WERI-Rb-1 (cell line): ENCODE measurements at regions not wholly inside any gene's neighbourhood (a gene's known extent, or its start where the extent isn't known, plus 50 kb on each side); places are given as distances from the start of the nearest gene placed in this dataset.

Experiments
- DNase-seq: peaks from one replicate; pipeline ENCODE4 v3.0.0-alpha.2; 2020
- H3K27ac ChIP-seq: fragments of 250-450 bp; sonication (Bioruptor Pico); 2 replicates; pipeline ENCODE4 v1.5.1; 2020; ENCODE audit warnings: mild to moderate bottlenecking, moderate library complexity
- H3K27me3 ChIP-seq: fragments of 250-450 bp; sonication (Bioruptor Pico); 2 replicates; pipeline ENCODE4 v1.5.1; 2021; ENCODE audit warnings: mild to moderate bottlenecking, low read depth, moderate library complexity; ENCODE audit not compliant: insufficient read depth, severe bottlenecking
- H3K36me3 ChIP-seq: fragments of 250-450 bp; sonication (Bioruptor Pico); 2 replicates; pipeline ENCODE4 v1.5.1; 2020; ENCODE audit warnings: mild to moderate bottlenecking, moderate library complexity
- H3K4me3 ChIP-seq: 2 replicates; pipeline ENCODE4 v1.5.1; 2011; ENCODE audit warnings: low read depth, mild to moderate bottlenecking, control low read depth, low read length
- H3K9me3 ChIP-seq: fragments of 250-450 bp; sonication (Bioruptor Pico); 2 replicates; pipeline ENCODE4 v1.5.1; 2021; ENCODE audit warnings: mild to moderate bottlenecking, moderate library complexity; ENCODE audit not compliant: severe bottlenecking
- CTCF ChIP-seq: IDR thresholded peaks from 2 replicates; pipeline ENCODE4 v1.5.1; 2011; ENCODE audit warnings: low read depth, mild to moderate bottlenecking, control low read depth, inconsistent platforms, low read length

- H3K27me3 ChIP-seq: no peaks in the 10 kb centered on the region
- H3K4me3 ChIP-seq: no peak overlapping the region
- H3K9me3 ChIP-seq: peaks cover 9% of the 10 kb centered on the region
- H3K27ac ChIP-seq: no peak overlapping the region
- TF ChIP-seq CTCF: peak; percentile 82
- peak; percentile 87 for DNase-seq
- H3K36me3 ChIP-seq: no peaks in the 10 kb centered on the region
Measured at GRCh38 chr9:100714372-100715099, 136.7 kb downstream of the CAVIN4 start.

GRCh38 chr9:100715100-100715380 is 137.2 kb downstream of the CAVIN4 start:
- Histone ChIP-seq H3K4me3 (no peak overlapping the region), H3K27me3 (no peaks in the 10 kb centered on the region), H3K36me3 (no peaks in the 10 kb centered on the region), H3K9me3 (peaks cover 9% of the 10 kb centered on the region), H3K27ac (no peak overlapping the region)
- no peak for TF ChIP-seq CTCF
- no peak for DNase-seq

- TF ChIP-seq CTCF: no peak
- H3K27me3 ChIP-seq: no peaks in the 10 kb centered on the region
Measured at GRCh38 chr9:100718717-100719116, 140.8 kb downstream of the CAVIN4 start.

GRCh38 chr9:100720922-100721321 is 143.0 kb downstream of the CAVIN4 start:
- no peak overlapping the region for H3K27ac ChIP-seq
- H3K4me3 ChIP-seq: no peak overlapping the region
- no peaks in the 10 kb centered on the region for H3K9me3 ChIP-seq
- no peak for TF ChIP-seq CTCF
- no peaks in the 10 kb centered on the region for H3K27me3 ChIP-seq
- no peak for DNase-seq
- no peaks in the 10 kb centered on the region for H3K36me3 ChIP-seq

More at GRCh38 chr9:100718717-100719116, 140.8 kb downstream of the CAVIN4 start:
- Histone ChIP-seq H3K27ac (no peak overlapping the region), H3K9me3 (no peaks in the 10 kb centered on the region), H3K4me3 (no peak overlapping the region), H3K36me3 (no peaks in the 10 kb centered on the region)
- DNase-seq: no peak

- TF ChIP-seq CTCF: no peak
- no peak for DNase-seq
- no peaks in the 10 kb centered on the region for H3K9me3 ChIP-seq
- H3K4me3 ChIP-seq: no peak overlapping the region
- H3K36me3 ChIP-seq: no peaks in the 10 kb centered on the region
- no peaks in the 10 kb centered on the region for H3K27me3 ChIP-seq
- H3K27ac ChIP-seq: no peak overlapping the region
Measured at GRCh38 chr9:100724886-100725285, 147.0 kb downstream of the CAVIN4 start.

GRCh38 chr9:100725371-100725770 is 147.5 kb downstream of the CAVIN4 start:
- no peaks in the 10 kb centered on the region for H3K36me3 ChIP-seq
- no peak for DNase-seq
- TF ChIP-seq CTCF: no peak
- no peak overlapping the region for H3K27ac ChIP-seq
- no peak overlapping the region for H3K4me3 ChIP-seq
- H3K9me3 ChIP-seq: no peaks in the 10 kb centered on the region
- no peaks in the 10 kb centered on the region for H3K27me3 ChIP-seq
